Fibroblast of gingiva (primary cell): ENCODE measurements at regions not wholly inside any gene's neighbourhood (a gene's known extent, or its start where the extent isn't known, plus 50 kb on each side); places are given as distances from the start of the nearest gene placed in this dataset.

Experiments
- DNase-seq: peaks from one replicate; pipeline ENCODE4 v3.0.0-alpha.2; 2011; ENCODE audit warnings: low read depth

DNA sequence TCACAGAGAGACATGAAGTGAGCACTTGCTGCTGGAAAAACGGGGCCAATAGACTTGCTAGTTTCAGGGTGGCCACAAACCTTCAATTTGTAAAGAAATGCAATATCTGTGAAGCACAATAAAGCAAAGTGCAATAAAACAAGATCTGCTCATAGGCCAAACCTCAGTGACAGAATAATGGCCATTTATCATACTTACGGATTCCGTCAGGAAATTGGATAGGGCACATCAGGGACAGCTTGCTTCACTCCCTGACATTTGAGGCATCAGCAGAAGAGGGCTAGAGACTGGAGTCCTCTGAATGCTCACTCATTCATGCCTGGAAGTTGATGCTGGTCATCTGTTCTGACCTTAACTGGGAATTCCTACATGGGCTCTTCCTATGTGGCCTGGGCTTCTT, 165.5 kb upstream of the OPRM1 start:
- no peak for DNase-seq

DNA sequence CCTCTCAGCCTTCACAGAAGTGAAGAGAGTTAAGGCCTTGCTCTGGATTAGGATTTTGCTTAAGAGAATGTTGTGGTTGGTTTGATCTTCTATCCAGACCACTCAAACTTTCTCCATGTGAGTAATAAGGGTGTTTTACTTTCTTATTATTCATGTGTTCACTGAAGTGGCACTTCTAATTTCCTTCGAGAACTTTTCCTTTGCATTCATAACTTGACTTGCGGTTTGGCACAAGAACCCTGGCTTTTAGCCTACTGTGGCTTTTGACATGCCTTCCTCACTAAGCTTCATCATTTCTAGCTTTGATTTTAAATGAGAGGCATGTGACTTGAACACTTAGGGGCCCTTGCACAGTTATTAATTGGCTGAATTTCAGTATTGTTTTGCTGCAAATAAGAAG, 166.1 kb upstream of the OPRM1 start:
- no peak for DNase-seq

DNA sequence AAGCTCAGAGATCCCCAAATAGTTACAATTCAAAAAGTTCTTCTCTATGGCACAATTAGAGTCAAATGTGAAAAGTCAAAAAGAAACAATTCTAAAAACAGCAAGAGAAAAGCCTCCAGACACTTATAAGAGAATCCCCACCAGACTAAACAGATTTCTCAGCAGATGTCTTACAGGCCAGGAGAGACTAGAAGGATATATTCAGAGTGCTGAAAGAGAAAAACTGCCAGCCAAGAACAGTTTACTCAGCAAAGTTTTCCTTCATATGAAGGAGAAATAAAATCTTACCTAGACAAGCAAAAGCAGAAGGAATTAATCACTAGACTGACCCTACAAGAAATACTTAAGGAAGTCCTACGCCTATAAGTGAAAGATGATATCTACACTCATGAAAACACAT, 176.1 kb upstream of the OPRM1 start:
- DNase-seq: no peak

DNA sequence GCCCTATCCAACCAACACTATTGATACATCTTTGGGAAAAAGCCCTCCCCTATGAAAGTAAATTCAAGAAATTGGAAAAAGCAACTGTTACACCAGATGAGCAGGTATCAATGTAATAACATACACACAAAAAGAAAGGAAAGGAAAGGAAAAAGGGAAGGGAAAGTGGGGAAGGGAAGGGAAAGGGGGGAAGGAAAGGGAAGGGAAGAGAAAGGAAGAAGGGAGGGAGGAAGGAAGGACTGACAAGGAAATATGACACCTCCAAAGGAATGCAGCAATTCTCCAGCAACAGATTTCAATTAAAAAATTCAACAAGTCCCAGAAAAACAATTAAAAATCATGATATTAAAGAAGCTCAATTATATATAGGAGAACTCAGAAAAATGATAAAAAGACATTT, 176.9 kb upstream of the OPRM1 start:
- DNase-seq: no peak

DNA sequence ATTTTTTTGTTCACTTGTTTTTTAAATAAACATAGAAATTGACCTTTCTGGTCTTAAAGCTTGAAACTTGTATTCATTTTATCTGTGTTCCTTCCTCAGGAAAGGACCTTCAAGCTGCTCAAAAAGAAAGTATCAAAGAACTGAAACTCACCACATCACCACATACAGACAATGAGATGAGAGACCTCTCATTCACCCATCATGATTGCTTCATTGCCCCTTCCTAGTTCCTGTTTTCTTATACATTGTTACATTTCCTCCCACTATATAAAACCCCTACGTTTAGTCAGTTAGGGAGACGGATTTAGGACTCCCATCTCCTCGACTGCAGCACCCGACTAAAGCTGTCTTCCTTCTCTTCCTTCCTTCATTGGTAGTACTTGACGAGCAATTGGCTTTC, 180.5 kb upstream of the OPRM1 start:
- no peak for DNase-seq

DNA sequence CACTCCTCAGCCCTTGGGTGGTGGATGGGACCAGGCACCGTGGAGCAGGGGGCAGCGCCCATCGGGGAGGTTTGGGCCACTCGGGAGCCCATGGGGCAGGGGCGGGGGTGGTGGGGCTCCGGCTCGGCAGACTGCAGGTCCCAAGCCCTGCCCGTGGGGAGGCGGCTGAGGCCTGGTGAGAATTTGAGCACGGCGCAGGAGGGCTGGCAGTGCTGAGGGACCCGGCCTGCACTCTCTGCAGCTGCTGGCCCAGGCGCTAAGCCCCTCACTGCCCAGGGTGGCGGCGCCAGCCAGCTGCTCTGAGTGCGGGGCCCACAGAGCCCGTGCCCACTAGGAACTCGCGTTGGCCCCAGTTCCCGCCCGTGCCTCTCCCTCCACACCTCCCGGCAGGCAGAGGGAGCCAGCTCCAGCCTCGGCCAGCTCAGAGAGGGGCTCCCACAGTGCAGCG, 182.1 kb upstream of the OPRM1 start:
- DNase-seq: no peak

DNA sequence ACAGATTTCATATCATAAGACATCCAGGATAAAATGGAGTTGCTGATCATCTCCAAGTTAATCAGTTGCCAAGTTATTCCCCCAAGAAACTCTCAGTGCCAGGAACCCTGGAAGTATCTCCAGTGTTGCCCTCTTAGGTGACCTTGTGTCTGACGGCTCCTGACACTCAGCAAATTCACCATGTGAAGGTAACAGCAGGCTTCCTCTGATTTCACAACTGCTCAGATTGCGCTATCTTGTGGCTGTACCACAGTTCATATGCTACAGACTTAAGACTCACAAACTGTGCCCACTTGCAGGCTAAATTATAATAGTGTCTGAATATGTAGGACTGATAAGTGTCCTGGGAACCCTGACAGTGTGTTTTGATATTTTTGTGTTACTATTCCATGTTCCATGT, 186.6 kb upstream of the OPRM1 start:
- DNase-seq: no peak

DNA sequence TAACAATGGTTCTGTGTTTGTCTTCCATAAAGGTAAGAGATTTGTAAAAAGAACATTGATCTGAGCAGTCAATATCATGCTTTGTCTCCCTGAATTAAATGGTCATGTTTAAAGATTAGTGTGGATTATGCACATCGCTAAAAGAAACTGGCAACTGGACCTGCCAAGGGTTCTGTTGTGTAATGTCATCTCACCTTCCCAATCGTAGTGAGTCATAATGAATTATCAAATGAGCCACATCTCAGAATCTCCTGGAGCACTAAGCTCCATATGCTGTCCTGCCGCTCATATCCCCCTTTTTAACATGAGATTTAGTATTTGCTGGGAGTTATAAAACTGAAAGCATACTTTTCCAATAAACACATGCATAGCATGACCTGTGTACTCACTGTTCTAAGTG, 187.0 kb upstream of the OPRM1 start:
- DNase-seq: no peak

DNA sequence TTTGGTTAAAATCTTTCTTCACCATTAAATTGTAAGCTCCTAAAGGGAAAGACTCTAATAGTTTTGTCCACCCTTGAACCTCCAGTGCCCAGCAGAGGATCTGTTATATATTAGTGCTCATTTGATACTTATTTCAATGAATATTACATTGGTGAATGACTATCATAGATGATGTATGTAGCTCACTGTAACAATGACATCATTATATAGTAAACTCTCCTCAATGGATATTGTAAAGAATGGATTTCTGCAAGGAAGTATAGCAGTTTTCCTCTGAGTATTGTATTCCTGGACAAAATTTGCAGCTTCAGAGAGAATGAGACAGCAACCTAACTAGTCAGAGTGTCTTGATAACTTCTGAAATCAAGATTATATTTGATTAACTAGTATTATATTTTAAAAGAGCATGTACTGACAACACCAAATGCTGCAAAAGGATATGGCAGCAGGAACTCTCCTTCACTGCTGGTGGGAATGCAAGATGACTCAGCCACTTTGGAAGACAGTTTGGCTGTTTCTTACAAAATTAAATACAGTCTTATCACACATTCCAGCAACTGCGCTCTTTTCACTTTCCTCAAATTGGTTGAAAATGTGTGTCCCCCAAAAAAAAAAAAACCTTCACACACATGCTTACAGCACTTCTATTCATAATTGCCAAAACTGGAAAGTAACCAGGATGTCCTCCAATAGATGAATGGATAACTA, 189.8 kb upstream of the OPRM1 start:
- no peak for DNase-seq

DNA sequence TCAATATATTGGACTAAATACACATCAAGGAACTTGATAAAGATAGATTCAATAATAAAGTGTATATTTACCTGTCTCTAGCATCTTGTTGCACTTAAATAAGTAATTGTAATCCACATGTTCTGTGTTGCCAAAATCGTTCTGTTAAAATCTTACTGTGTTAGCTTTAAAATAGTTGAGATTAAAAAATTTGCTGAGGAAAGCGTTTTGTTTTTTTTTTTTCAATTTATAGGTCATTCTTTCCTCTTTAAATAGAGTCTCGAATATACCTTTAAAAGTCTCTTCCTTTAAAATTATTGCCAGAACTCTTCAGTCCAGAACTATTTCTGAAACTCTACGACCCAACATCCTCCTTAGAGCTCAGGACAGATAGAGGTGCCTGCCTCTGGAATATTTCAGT, 195.6 kb upstream of the OPRM1 start:
- no peak for DNase-seq

DNA sequence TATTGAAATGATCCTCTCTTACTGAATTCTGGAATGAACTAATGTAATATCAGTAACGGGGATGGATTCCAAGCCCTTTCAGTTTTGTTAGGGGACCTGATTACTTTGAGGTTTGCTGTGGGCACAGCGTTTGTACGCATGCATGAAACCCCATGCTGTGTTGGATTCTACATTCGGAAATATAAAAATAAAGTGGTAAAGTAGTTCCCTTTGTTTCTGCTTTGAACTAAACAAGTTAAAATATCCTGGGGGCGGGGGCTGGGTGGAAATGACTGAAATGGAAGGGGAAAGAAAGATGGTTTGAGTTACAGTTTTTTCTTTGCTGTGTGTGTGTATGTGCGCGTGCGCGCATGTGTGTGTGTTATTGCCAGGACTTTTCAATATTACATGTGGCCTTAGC, 196.5 kb upstream of the OPRM1 start:
- no peak for DNase-seq

DNA sequence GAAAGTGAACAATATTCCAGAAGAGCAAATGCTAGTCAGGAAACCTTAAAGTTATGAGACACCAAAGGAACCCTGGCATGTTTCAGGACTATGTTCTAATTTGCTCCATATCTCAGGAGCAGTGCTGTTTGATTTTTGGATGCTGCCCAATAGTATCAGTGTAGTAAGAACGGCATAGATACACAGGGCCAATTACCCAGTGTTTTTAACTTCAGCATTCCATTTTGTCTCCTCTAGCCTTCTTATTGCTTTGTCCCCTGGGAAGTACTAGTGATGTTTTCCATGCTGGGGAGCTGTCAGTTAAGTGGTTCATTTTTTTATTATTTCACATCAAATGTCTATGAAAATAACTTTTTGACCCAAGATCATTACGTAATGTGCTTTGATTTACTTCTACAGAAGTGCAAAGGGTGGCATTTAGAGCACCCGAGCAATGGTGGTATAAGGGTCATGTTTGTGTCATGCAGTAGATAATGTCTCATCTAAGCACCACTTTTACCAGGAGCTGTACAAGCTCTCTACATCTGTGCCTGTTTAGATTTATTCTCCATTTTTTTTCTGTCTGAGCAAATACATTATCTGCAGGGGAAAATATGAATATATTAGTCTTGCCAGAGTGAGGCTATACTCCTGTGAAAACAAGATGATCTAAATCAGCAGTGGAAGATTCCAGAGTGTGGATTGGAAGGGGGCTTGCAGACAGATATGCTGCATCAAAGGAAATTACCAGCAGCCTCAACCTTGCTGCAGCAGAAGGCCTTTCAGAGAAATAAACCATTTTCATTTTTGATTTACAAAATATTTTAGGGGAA, 198.8 kb upstream of the OPRM1 start:
- DNase-seq: no peak

DNA sequence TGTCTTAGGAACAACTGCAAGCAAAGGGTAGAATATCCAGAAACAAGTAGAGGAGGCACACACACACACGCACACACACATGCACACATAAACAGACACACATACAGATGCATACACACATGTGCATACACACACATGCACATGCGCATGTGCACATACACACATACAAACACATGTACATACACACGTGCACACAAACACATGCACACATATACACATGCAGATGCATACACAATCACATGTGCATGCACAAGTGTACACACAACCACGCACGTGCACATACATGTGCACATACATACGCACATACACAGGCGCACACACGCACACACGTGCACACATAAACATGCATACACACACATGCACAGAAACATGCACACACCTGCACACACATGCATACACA, 206.5 kb upstream of the OPRM1 start:
- peak; percentile 2 for DNase-seq

DNA sequence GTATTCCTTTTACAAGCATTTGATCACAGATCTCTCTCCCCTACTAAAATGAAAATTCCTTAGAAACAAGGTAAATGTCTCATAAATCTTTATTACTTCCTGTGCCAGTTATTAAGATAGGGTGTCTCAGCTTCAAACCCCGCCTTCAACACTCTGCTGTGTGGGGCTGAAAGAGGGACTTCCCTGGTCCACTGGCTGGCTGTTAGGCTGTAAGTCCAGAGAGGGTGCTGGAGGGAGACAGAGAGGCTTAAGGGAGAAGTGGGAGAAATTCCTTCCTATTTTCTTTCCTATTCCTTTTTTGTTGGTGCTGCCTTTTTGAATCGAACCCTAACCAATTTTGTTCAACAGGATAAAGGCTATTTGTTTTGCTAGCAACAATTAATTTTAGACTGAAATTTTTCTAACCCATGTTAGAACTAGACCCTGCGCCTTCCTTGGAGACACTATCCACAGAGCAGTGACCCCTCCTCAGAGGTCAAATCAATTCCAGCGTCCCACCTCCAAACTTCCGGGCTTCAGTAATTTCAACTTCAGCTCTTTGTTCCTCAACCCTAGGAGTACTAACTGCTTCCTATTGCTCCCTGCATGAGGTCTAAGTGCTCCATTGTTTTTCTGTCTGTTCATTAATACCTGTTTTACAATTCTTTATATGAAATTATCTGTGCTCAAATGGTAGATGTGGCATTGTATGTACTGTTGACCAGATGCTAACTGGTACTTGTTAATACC, 207.5 kb upstream of the OPRM1 start:
- no peak for DNase-seq

DNA sequence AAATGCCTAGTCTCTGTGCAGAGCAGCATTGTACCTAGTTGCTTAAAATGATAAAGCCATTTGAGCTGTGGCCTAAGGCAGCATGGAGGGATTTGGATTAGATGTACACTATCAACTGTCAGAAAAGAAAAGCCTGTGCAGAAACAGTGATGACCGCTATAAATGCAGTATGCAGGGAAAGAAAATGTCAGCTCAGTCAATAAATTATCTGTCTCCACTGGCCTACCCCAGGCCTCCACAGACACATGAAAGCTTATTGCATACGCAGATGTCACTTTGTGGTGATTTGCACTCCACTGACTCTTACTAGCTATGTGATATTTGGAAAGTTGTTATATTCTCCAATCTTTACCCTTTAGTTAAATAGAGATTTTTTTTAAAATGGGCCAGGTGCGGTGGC, 221.9 kb upstream of the OPRM1 start:
- DNase-seq: no peak

DNA sequence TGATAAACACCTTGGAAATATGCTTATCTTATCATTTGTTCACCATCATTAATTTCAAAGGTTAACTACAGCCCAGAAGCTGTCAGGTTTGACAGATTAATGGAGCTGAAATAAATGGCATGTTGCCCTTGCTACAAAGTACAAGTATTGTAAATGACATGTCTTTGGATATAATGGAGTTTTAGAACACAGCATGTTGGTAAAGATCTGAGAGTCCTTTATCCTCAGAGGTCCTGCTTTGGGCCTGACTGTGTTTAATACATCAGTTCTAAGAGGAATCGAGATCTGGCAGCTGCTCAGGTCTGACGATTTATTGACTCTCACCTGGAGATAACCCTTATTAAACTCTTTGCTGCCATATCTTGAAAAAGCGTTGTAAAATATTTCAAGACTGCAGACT, 222.7 kb upstream of the OPRM1 start:
- DNase-seq: no peak

DNA sequence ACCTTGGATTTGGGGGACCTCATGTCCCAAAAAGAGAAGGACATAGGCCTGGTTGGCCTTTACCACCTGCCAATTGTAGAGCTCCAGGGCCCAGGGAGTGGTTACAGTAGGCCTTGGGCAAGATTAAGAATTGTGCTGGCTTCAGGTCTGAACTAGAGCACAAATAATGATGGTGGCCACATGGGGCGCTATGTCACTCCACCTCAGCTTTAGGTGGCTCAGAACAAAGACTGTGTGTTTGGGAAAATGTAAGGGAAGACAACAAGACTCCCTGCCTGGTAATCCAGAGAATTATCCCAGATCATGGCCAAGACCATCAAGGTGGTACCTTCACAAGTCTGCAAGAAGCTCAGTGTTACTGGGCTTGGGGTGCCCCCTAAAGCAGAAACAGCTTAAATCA, 224.9 kb upstream of the OPRM1 start:
- DNase-seq: no peak

DNA sequence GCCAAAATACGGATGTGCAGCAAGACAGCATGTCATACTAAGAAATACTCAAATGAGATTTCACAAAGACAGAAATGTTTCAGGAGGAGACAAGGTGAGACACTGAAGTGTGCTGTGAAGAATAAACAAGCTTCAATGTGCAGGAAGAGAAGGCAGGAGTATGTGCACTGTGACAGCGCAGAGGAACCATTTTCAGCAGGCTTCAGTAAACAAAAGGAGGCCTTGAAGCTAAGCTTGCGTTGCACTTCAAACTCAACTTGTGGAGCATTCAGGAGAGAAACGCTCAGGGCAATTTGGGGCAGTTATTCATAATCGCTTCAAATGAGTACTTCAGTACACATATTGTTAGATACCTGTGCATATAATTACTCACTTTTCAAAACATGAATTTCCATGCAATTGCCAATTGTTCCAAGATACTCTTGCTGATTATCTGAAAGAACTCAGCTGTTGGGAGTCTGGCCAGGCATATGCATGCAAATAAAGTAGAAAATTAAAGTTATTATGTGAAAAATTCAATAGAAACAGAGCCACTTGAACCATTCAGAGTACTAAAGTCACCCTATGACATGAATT, 234.2 kb upstream of the OPRM1 start:
- DNase-seq: no peak

DNA sequence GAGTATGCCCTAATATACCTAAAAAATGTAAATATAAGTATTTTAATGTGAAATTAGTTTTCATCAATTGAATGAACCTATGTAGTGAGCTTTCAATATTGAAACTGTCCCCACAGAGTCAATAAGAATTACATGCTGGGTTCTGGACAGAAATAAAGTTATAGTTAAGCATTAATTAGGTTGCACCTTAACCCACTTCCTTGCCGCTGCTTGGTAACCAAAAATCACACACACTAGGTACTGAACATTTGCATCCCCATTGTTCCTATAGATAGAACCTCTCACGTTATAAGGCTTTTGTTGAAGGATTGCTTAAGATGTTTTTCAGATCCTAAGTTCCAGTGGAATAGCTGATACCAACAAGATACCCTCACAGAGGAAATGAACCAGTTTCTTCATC, 237.1 kb upstream of the OPRM1 start:
- DNase-seq: no peak

DNA sequence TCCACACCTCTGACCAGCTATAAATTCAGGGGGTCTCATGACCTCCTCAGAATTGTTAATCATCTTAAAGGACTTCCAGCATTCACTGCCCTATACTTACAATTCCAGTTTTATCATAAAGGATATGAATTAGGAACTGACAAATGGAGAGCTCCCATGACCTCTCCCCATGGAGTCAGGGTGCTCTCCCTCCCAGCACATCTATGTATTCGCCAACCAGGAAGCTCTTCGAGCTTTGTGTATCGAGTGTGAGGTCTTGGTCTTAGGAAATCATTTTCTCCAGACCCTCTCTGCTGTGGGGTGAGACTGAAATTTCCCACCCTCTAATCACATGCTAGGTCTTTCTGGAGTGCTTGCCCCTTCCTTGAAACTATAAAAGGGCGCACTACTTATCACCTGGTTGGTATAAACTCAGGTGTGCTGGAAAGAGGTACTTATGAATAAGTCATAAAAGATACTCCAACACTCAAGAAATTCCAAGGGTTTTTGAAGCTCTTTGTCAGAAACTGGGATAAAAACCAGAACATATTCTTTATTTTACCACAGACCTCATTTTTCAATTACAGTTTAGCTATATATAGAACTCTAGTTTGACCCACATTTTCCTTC, 238.4 kb upstream of the OPRM1 start:
- DNase-seq: no peak

DNA sequence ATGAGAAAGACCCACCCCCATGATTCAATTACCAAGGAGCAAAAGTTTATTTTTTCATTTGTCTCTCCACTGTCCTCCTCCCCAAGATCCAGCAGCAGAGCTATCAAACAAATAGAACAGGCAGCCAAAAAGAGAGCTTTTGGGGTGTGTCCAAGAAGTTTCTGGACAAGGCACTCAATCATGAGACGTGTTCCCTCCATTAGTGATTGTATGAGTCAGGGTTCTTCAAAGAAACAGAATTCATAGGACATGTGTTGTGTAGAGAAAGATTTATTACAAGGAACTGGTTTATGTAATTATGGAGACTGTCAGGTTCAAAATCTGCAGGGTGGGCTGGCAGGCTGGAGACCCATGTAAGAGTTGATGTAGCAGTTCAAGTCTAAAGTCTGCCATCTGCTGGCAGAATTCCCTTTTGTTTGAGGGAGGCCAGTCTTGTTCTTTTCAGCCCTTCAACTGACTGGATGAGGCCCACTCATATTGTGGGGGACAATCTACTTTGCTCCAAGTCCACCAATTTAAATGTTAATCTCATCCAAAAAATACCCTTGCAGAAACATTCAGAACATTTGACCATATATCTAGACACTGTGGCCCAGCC, 248.1 kb upstream of the OPRM1 start:
- DNase-seq: no peak

DNA sequence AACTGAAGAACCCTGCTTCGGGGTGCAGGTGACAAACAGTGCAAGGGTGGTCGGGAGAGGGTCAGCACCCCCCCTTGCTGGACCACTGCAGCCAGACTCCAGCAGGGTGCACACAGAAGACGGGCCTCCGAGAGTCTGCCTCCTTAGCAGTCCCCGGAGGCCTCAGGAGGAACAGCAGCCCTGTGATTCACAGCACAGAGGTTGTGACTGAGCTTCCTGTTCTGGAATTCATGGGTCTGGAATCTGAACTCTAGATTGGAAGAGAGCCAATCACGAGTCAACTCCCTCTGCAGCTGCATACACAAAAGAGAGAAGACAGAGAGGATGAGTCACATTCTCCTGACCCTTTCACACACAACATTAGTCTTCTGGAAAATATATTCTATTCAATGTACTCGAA, 249.0 kb upstream of the OPRM1 start:
- DNase-seq: peak; percentile 65
